GM23248 (cell line): ENCODE measurements at regions not wholly inside any gene's neighbourhood (a gene's known extent, or its start where the extent isn't known, plus 50 kb on each side); places are given as distances from the start of the nearest gene placed in this dataset.

Experiments used
- EZH2 ChIP-seq: fragments of 200-600 bp; sonication (generic); IDR thresholded peaks from 2 replicates; pipeline ENCODE4 v1.6.1; 2018; ENCODE audit warnings: antibody characterized with exemption, mild to moderate bottlenecking; ENCODE audit not compliant: insufficient read depth, poor library complexity, severe bottlenecking
- EZH2phosphoT487 ChIP-seq: fragments of 200-600 bp; sonication (generic); IDR thresholded peaks from 2 replicates; pipeline ENCODE4 v1.6.1; 2018; ENCODE audit warnings: antibody characterized with exemption, moderate library complexity, mild to moderate bottlenecking, low read depth; ENCODE audit not compliant: insufficient read depth

DNA sequence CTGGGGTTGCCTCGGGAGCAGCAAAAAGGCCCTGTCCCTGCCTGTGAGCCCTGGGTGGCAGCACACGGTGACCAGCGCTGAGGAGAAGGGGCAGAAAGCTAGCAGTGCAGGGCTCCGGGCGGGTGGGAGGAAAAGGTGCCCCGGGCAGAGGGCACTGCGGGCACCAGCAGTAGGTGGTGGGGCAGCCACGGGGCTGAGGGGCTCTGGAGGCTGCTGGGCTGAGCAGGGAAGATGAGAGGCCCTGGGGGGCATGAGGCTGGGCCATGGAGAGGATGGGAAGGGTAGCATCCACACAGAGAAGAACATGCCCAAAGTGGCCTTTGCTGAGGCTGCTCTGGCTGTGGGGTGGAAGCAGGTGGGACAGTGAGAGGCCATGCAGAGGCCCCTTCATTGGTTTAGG, 67.5 kb upstream of the NKX1-1 start:
- no peak for TF ChIP-seq EZH2
- no peak for TF ChIP-seq EZH2phosphoT487
